ENCODE measurements at regions not wholly inside any gene's neighbourhood (a gene's known extent, or its start where the extent isn't known, plus 50 kb on each side); places are given as distances from the start of the nearest gene placed in this dataset.

- no peak for DNase-seq
These were observed 610.8 kb downstream of the EPHA4 start for GRCh38 chr2:220961143-220961860.

DNA sequence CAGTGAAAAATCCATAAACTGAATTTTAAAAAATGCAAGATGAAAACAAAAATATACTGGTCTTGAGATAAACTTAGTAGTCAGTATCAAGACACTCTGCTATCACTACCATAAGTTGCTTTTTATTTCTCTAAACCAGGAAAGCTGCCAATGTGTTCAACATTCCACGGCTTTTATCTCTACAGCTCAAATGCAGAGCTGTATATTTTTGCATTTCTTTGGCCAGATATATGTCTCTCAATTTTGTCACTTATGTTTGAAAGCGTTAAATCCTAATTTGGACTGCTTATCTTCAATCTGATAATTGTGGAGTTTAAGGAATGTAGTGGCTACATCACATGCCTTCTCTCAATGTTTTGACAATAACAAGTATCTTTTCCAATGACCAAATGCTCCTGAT is 609.5 kb downstream of the EPHA4 start:
- no peak for DNase-seq

DNA sequence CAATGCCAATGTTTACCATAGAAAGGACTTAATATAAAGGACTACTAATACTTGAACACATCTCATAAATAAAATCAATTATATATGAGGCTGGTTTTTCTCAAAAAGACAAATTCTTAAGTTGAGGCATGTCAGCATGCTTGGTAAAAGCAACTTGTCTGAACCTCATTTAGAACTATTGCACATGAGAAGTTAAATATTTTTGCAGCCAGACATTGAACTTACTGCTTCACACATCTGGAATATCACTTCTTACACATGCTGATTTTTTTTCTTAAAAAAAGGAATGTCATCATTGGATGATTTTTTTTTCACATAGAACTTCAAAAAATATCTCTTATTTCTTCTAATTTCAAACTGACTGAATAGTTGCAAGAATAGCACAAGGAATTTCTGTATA is 609.0 kb downstream of the EPHA4 start:
- no peak for DNase-seq

GRCh38 chr2:220963930-220964329 is 608.2 kb downstream of the EPHA4 start:
- DNase-seq: no peak

- no peak for DNase-seq
These were observed 605.5 kb downstream of the EPHA4 start for GRCh38 chr2:220966636-220967035.

DNA sequence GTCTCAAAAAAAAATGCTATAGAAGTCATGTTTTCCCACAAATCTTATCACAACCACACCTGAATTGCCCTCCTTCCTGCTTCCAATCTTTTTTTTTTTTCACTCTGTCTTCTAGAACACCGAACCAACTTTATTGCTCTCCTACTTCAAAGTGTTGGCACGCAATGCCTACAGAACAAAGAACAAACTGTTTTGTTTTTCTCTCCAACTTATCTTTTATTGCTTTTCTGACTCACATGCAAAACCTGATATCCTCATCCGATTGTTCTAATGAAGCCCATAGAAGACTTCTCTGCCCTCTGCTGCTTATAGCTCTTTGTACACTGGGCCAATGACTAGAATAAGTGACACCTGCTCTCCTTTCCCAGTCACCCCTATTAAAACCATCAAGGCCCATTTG is 602.8 kb downstream of the EPHA4 start:
- DNase-seq: no peak

GRCh38 chr2:220980966-220981675 is 591.0 kb downstream of the EPHA4 start:
- DNase-seq: no peak

DNA sequence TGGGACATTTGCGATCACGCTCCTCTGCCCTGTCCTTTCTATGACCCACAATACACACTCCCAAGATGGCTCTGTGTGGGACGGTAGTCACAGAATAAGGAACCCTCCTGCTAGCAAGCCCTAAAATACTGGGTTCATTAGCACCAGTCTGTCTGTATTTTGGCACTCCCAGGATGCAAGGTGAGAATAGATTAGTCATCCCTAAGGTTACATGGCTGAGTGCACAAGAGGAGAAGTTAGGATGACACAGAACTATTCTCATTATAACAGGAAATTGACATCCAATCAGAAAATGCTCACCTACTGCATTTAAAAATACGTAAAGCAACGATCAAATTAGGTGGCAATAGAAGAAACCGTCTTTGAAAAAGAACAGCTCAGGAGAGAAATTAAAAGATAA is 590.2 kb downstream of the EPHA4 start:
- no peak for DNase-seq

DNA sequence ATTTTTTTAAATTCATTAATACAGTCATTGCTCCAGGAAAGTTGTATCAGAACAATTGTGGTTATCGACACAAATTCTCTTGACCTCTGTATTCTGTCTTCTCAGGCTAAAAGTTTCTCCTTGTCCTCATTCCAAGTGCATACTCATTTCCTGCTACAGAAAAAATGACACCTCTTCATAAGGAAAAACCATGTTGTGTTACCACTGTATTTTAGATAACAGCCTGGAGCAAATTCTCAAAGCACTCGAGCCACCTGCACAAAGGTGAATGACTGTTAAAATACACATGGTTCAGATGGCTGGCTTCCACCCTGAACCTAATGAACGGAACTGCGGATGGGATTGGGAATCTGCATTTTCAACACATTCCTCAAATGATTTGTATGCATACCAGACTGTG is 586.5 kb downstream of the EPHA4 start:
- no peak for DNase-seq

DNA sequence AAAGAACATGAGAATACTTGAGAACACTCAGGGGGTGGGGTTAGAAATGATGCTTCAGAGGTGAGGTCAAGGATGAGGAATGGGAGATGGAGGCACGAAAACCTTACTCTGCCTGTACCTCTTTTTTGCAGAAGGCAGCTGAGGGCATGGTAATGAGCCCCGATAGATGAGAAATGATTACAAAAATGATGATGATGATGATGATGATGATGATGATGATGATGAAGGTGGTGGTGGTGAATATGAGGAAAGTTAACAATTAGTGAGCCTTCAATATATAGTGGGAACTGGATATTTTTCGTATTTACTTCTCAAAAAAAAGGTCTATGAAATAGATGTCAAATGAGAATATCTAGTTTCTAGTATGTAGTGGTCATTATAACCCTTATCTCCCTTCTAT is 584.3 kb downstream of the EPHA4 start:
- DNase-seq: no peak

DNA sequence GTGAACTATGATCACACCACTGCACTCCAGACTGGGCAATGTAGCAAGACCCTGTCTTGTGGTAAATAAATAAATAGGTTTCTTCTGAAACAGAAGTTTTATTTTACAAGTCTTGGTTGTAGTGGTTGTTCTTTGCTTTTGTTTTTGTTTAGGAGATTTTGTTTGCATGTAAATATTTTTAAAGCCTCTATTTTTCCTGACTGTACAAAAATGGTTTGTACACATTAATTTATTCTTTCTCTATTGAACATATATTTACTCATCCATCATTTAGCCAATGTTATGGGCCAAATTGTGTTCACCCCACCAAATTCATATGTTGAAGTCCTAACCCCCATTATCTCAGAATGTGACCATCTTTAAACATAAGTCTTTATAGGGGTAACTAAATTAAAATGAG is 580.1 kb downstream of the EPHA4 start:
- DNase-seq: no peak

DNA sequence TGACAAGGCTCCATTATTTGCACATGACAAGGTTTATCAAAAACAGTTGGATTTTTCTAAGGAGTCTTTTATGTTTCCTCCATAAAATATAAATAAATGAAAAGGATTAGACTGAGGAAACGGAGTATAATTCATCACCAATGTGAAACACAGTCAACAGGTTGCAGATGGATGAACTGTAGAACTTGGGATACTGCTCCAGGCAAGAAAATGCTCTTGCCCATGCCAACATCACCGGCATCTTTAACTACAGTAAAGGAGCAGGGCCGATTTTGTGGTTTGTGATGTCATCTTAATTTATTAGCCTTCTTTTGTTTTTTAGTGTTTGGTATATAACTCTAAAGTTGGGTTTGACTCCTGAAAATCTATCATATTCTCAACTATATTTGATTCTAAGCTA is 577.3 kb downstream of the EPHA4 start:
- DNase-seq: no peak

DNA sequence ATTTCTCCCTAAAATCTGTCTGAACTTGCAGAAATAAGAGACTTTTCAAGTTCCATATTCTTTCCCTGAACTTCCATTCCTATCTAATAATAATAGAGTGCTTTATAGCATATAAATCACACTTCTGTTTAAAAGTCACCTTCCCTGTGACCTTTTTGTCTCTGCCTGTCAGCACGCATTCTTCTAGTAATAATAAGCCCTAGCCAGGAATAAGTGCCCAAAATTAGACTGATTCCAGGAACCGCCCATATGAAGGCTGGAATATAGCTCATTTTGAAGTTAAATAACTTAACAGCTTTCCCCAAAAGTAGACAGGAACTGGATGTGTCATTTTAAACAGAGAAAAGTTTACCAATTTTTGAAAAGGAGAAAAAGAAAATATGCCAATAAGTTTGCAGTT is 576.5 kb downstream of the EPHA4 start:
- no peak for DNase-seq

GRCh38 chr2:220998156-220998555 is 573.9 kb downstream of the EPHA4 start:
- no peak for DNase-seq

GRCh38 chr2:220999356-220999755 is 572.7 kb downstream of the EPHA4 start:
- DNase-seq: no peak

- no peak for DNase-seq
These were observed 570.7 kb downstream of the EPHA4 start for GRCh38 chr2:221001381-221001801.

DNA sequence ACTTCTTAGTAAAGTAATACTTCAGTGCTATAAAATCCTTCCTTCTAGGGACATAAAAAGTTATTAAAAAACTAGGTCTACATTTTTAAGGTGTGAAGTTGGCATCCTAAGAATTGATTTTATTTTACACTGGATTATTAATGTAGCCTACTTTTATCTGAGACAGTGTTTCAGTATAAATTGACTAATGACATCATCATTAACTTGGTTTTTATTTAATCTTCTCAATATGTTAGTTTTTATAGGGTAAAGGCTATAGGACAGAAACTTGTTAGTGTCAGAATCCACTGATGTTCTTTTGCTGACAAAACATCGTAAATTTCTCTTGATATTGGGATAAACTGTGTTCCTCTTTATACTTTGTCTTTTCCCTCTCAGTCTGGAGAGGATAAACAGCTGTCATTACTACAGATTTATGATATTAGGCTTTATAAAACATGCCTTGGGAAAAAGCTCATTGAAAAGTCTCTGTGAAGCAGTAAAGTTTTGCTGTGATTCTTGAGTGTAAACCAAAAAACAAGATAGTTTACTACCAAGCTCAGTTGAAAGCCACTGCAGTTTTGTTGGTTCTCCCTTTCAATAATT is 569.9 kb downstream of the EPHA4 start:
- no peak for DNase-seq

DNA sequence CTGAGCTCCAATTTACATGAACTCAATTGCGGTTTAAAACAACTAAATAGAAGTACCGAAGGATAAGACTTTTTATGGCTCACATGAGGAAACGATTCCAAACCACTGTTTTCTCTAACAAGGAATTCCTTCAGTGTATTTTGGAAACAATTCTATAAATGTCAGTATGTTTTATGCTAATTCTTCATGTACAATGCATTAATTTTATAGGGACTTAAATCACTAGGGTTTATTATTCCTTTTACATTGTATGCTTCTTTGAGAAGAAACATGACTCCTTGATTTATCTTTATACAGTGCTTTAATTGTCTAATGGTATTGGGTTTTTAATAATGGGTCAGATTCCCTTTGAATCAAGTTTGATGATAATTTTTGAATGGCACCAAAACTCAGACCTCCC is 566.8 kb downstream of the EPHA4 start:
- no peak for DNase-seq

GRCh38 chr2:221006084-221006483 is 566.0 kb downstream of the EPHA4 start:
- DNase-seq: no peak

- no peak for DNase-seq
These were observed 555.6 kb downstream of the EPHA4 start for GRCh38 chr2:221016551-221016950.

GRCh38 chr2:221018262-221018661 is 553.8 kb downstream of the EPHA4 start:
- DNase-seq: no peak

- no peak for DNase-seq
These were observed 552.4 kb downstream of the EPHA4 start for GRCh38 chr2:221019668-221020067.

- no peak for DNase-seq
These were observed 549.5 kb downstream of the EPHA4 start for GRCh38 chr2:221022554-221022953.

Measured in hypothalamus (tissue), 51 donors.